Fibroblast of lung (primary cell): ENCODE measurements at regions not wholly inside any gene's neighbourhood (a gene's known extent, or its start where the extent isn't known, plus 50 kb on each side); places are given as distances from the start of the nearest gene placed in this dataset.

Source experiments
- DNase-seq, 2 donors: peaks; one replicate each; pipeline versions ENCODE4 v3.0.0 to v3.0.0-alpha.2; 2010; ENCODE audit warnings: low read depth in 2 of 2
- H2AFZ ChIP-seq: 2 replicates; pipeline ENCODE4 v1.5.1; 2012; ENCODE audit warnings: low read length, control low read depth, inconsistent platforms
- H3K27ac ChIP-seq: 2 replicates; pipeline ENCODE4 v1.5.1; 2011; ENCODE audit warnings: low read length, control low read depth; ENCODE audit not compliant: insufficient read depth
- H3K27me3 ChIP-seq: 2 replicates; pipeline ENCODE4 v1.5.1; 2011; ENCODE audit warnings: mild to moderate bottlenecking, low read length; ENCODE audit not compliant: control insufficient read depth, insufficient read depth
- H3K36me3 ChIP-seq: 2 replicates; pipeline ENCODE4 v1.5.1; 2011; ENCODE audit warnings: low read length; ENCODE audit not compliant: control insufficient read depth, insufficient read depth
- H3K4me1 ChIP-seq: 2 replicates; pipeline ENCODE4 v1.5.1; 2011; ENCODE audit warnings: low read length; ENCODE audit not compliant: control insufficient read depth, insufficient read depth; ENCODE audit errors: extremely low read depth
- H3K4me2 ChIP-seq: 2 replicates; pipeline ENCODE4 v1.5.1; 2011; ENCODE audit warnings: low read length, control low read depth; ENCODE audit not compliant: insufficient read depth; ENCODE audit errors: extremely low read depth
- H3K4me3 ChIP-seq, 4 experiments: fragments of 200-600 bp in 1 of 4; sonication (generic) in 1 of 4; replicated peaks in 1 of 4; 2 replicates each; pipeline ENCODE4 v1.5.1; 2011 to 2016; ENCODE audit warnings: low read length in 4 of 4, low read depth in 3 of 4, mild to moderate bottlenecking in 3 of 4, control low read depth in 2 of 4, inconsistent platforms in 1 of 4, mixed read lengths in 1 of 4; ENCODE audit not compliant: insufficient read depth in 1 of 4; ENCODE audit errors: control extremely low read depth in 1 of 4
- H3K79me2 ChIP-seq: 2 replicates; pipeline ENCODE4 v1.5.1; 2012; ENCODE audit warnings: mild to moderate bottlenecking, low read length, inconsistent platforms; ENCODE audit not compliant: control insufficient read depth, insufficient read depth
- H3K9ac ChIP-seq: 2 replicates; pipeline ENCODE4 v1.5.1; 2011; ENCODE audit warnings: mild to moderate bottlenecking, low read length, control low read depth; ENCODE audit not compliant: insufficient read depth
- H3K9me3 ChIP-seq: 2 replicates; pipeline ENCODE4 v1.5.1; 2012; ENCODE audit warnings: low read depth, low read length; ENCODE audit not compliant: control insufficient read depth, insufficient read depth
- H4K20me1 ChIP-seq: 2 replicates; pipeline ENCODE4 v1.5.1; 2011; ENCODE audit warnings: low read length; ENCODE audit not compliant: control insufficient read depth, insufficient read depth; ENCODE audit errors: extremely low read depth
- EZH2 ChIP-seq: IDR thresholded peaks from 2 replicates; pipeline ENCODE4 v1.5.1; 2012; ENCODE audit warnings: low read length, control low read depth, mild to moderate bottlenecking; ENCODE audit errors: missing control alignments
- TF ChIP-seq, protein P1 (sequence below), 2 donors: IDR thresholded peaks in 1 of 2; conservative IDR thresholded peaks in 1 of 2; 1 replicate in 1 of 2; 2 replicates in 1 of 2; pipeline ENCODE4 v1.5.1; 2011 to 2012; ENCODE audit warnings: low read length in 2 of 2, control low read depth in 1 of 2, inconsistent platforms in 1 of 2, low read depth in 1 of 2, mild to moderate bottlenecking in 1 of 2

DNA sequence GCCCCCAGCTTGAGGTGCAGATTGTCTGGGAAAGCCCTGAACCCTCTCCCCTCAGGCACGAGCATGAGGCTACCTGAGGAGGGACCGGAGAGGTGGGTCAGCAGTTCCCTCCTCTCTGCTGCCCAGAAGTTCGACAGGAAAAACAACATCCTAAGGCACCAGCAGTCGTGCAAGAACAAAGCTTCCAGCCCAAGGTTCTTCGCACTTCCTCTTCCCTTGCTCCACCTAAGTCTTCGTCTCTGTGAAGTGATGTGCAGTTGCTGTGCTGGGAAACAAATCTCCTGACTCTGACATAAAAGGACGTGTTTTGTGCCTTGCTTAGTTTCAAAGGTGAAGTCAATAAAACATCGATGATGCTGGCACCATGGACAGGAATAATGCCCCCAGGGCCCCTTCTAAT is 173.3 kb downstream of the USP12 start:
- TF ChIP-seq, protein P1, sequence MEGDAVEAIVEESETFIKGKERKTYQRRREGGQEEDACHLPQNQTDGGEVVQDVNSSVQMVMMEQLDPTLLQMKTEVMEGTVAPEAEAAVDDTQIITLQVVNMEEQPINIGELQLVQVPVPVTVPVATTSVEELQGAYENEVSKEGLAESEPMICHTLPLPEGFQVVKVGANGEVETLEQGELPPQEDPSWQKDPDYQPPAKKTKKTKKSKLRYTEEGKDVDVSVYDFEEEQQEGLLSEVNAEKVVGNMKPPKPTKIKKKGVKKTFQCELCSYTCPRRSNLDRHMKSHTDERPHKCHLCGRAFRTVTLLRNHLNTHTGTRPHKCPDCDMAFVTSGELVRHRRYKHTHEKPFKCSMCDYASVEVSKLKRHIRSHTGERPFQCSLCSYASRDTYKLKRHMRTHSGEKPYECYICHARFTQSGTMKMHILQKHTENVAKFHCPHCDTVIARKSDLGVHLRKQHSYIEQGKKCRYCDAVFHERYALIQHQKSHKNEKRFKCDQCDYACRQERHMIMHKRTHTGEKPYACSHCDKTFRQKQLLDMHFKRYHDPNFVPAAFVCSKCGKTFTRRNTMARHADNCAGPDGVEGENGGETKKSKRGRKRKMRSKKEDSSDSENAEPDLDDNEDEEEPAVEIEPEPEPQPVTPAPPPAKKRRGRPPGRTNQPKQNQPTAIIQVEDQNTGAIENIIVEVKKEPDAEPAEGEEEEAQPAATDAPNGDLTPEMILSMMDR (conservative IDR thresholded peaks at IDR 0.05 in 1 of 2, IDR thresholded peaks at IDR 0.05 in 1 of 2; ENCODE audit: low read depth in 1 of 2, low read length in 2 of 2): no peak
- TF ChIP-seq EZH2: no peak
- Histone ChIP-seq H3K79me2 (no peaks in the 10 kb centered on the region), H3K4me3 (no peak overlapping the region), H3K9me3 (no peaks in the 10 kb centered on the region), H3K27me3 (peaks cover 4% of the 10 kb centered on the region), H3K4me1 (no peaks in the 10 kb centered on the region), H4K20me1 (no peaks in the 10 kb centered on the region), H3K36me3 (no peaks in the 10 kb centered on the region), H3K27ac (no peak overlapping the region), H3K9ac (no peak overlapping the region), H2AFZ (no peak overlapping the region), H3K4me2 (no peak overlapping the region)
- no peak for DNase-seq

DNA sequence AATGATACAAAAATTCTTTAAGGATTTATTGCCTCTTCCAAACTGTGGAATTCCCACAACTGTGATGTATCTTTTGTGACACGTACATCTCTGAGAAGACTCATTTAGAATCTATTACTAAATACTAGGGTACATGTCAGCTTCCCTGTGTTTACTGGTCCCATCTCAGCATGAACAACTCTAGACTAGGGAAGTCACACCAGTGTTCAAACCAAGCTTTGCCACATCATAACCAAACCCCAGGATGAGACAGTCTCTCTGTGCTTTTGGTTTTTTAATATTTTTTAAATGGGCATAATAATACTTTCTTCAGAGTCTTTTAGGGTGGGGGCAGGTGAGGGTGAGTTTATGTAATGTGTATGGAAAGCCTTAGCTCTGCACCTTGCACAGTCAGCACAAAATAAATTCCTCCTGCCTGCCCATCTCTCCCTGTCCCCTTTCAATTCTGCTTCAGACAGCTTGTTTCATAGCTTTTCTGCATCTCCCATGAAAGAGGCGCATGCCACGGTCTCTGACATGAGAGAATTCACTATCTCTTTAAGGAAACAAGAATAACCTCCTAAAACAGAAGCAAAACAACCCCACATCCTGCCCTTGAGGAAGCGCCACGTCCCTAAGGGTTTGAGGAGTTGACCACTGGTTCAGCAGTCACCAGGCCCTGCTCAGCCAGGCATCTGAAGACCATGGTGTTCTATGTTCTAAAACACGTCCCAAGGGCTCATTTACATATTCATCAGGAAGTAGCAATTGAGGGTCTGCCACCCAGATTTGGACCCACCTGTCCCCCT is 174.5 kb downstream of the USP12 start:
- Histone ChIP-seq H3K4me1 (peaks cover 2% of the 10 kb centered on the region), H3K27me3 (no peaks in the 10 kb centered on the region), H2AFZ (no peak overlapping the region), H3K4me2 (no peak overlapping the region), H3K27ac (no peak overlapping the region), H3K4me3 (no peak overlapping the region), H3K9me3 (no peaks in the 10 kb centered on the region), H4K20me1 (no peaks in the 10 kb centered on the region), H3K79me2 (no peaks in the 10 kb centered on the region), H3K36me3 (no peaks in the 10 kb centered on the region), H3K9ac (no peak overlapping the region)
- no peak for TF ChIP-seq EZH2
- TF ChIP-seq, protein P1 (conservative IDR thresholded peaks at IDR 0.05 in 1 of 2, IDR thresholded peaks at IDR 0.05 in 1 of 2; ENCODE audit: low read depth in 1 of 2, low read length in 2 of 2): no peak
- DNase-seq: no peak

DNA sequence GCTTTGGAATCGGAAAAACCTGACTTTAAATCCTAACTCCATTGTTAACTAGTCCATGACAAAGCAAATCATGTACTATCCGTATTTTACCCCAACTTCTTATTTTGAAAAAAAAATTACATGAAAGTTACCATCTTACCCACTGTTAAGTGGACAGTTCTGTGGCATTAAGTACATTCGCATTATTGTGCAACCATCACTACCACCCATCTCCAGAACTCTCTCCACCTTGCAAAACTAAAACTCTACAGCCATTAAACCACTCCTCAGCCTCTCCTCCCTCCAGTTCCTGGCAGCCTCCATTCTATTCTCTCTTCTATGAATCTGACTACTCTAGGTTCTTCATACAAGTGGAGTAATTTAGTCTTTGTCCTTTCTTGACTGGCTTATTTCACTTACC is 176.5 kb downstream of the USP12 start:
- no peaks in the 10 kb centered on the region for H3K36me3 ChIP-seq
- H3K27me3 ChIP-seq: no peaks in the 10 kb centered on the region
- DNase-seq: no peak
- no peak overlapping the region for H3K9ac ChIP-seq
- TF ChIP-seq, protein P1 (conservative IDR thresholded peaks at IDR 0.05 in 1 of 2, IDR thresholded peaks at IDR 0.05 in 1 of 2; ENCODE audit: low read depth in 1 of 2, low read length in 2 of 2): no peak
- TF ChIP-seq EZH2: no peak
- H3K4me3 ChIP-seq: no peak overlapping the region
- peaks cover 2% of the 10 kb centered on the region for H3K4me1 ChIP-seq
- no peak overlapping the region for H3K27ac ChIP-seq
- H2AFZ ChIP-seq: no peak overlapping the region
- H4K20me1 ChIP-seq: no peaks in the 10 kb centered on the region
- no peak overlapping the region for H3K4me2 ChIP-seq
- no peaks in the 10 kb centered on the region for H3K9me3 ChIP-seq
- H3K79me2 ChIP-seq: no peaks in the 10 kb centered on the region
